ENCODE measurements at regions not wholly inside any gene's neighbourhood (a gene's known extent, or its start where the extent isn't known, plus 50 kb on each side); places are given as distances from the start of the nearest gene placed in this dataset.

DNA sequence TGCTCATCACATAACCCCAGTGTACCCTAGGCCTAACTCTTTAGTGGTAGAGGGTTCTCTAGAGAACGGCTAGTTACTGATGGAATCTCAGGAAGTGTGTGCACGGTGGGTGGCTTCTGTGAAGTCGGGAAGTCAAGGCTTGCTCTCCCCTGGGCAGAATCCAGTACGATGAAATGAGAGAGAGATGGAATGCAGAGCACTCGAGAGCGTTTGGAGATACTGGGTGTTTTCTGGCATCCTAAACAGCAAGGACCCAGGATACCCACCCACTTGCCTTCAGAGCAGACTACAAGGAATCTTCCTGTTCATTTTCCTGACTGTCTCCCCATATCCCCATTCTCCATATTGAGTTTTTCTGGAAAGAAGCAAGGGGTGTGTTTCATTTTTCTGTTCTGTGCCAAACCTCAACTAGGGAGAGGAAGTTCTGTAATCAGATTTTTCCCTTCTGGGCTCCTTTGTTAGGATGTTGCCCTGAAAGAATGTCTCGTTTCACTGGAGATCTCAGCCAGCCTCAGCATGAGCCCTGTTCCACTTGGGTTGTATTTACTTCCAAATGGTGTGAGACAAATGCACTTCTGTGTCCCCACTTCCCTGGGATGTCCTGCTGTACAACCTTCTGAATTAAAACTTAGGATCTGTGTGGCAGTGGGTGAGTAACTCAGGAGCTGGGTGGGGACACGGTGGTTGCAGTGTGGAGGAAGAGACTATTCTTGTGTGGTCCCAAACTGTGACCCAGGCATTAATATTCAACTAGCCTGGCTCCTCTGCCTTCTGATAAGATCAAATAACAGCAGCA lies 108.9 kb upstream of the SPRY4 start:
- DNase-seq (ENCODE audit: low spot score) = no peak

DNA sequence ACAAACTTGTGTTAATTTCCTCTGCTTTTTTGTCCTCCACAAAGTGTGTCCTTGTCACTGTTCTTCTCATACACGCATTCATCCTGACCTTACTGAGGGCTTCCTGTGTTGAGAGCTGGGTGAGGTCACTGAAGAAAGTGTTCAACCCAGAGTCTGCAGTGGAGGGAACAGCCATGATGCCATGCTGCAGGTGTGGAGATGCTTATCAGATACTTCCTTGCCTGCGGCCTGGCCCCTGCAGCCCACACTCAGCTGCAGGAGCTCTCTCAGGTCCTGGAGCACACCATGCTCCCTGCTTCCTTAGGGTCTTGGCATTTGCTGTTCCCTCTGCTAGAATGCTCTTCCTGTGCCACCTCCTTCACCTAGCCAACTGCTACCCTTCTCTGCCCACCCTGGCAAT lies 108.1 kb upstream of the SPRY4 start:
- DNase-seq (ENCODE audit: low spot score) = no peak

GRCh38 chr5:142432369-142432863 lies 107.6 kb upstream of the SPRY4 start:
- no peak for DNase-seq (ENCODE audit: low spot score)

DNA sequence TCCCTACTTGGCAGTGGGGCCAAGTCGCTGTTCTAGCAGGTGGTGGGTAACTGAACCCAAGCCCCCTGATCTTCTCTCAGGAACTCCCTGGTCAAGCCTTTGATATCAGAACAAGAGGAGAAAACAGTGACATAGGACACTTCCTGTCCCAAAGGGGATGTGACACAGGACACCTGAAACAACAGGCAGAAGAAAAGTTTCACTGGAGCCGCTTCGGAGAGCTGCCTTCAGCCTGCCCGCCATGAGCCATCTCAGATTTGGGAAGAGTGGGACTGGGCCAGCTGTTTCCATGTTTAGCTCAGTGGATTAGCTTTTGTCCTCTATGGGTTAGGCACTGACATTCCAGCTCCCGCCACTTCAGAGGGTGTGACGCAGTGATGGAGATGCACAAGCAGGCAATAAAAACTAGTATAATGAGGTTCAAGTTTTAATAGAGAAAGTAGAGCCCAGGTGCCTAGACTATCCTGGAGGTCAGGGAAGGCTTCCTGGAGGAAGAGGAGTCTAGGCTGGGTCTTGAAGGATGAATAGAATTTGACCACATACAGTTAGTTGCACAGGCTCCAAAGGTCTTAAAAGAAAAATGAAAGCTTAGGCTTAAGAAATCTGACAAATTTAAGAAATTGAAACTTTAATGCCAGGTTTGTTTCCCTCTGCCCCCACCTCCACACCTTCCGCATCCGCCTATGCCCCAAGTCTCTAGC lies 104.1 kb upstream of the SPRY4 start:
- no peak for DNase-seq (ENCODE audit: low spot score)

- DNase-seq (ENCODE audit: low spot score) = no peak
Observed at GRCh38 chr5:142428036-142428772, 103.4 kb upstream of the SPRY4 start.

GRCh38 chr5:142427529-142427928 lies 102.7 kb upstream of the SPRY4 start:
- no peak for DNase-seq (ENCODE audit: low spot score)

DNA sequence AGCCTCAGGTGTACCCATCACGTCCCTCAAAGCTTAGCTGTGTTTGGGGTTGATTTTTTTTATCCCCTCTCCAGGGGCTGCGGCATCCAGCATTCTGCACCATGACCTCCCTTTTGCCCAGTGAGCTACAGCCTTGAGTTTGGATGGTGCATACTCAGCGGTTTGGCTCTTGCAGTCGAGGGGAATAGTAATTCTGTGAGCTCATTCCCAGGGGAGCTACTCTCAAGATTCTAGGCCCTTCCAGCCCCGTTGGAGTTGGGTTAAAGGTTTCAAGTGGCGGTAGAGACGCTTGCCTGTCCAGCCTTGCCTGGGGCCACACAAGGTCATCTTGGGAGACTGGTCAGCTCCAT lies 102.2 kb upstream of the SPRY4 start:
- no peak for DNase-seq (ENCODE audit: low spot score)

DNA sequence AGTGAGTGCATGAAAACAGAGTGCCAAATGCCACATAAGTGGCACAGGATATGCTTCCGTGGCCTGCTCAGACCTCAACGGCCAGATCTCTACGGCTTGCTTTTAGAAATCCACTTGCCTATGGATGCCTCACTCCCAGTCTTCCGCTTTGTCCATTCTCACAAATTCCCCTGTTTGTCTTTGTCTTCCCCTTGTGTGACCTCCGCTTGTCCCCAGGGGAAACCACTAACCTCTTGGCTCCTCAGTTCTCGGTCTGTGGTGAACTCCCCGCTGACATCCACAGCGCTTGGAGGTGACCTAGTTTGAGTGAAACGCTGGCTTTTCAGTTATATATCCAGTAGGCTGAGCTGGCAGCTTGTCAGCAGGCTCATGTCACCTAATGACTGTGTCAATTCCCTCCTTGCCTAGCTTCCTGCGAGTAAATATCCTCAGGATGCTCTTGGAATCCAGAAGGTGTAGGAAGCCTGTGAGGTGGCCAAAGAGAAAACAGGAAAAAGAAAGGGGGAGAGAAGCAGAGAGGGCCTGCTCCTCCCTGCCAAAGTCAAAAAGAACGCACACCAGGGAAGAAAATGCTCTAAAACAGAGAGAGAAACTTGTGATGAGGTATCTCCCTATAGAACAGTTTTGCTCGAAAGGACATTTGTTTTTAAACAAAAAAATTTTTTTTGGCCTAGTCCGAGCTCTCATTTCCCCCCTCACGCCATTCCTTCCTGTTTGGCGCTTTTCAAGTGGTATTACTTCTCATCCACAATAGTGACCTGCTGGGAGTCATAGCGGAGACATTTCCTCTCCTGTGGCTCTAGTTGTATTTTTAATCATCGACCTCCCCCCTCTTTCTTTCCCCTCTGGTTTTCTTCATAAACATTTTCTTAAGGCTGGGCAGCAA lies 101.6 kb upstream of the SPRY4 start:
- DNase-seq (ENCODE audit: low spot score) = peak; percentile 15

DNA sequence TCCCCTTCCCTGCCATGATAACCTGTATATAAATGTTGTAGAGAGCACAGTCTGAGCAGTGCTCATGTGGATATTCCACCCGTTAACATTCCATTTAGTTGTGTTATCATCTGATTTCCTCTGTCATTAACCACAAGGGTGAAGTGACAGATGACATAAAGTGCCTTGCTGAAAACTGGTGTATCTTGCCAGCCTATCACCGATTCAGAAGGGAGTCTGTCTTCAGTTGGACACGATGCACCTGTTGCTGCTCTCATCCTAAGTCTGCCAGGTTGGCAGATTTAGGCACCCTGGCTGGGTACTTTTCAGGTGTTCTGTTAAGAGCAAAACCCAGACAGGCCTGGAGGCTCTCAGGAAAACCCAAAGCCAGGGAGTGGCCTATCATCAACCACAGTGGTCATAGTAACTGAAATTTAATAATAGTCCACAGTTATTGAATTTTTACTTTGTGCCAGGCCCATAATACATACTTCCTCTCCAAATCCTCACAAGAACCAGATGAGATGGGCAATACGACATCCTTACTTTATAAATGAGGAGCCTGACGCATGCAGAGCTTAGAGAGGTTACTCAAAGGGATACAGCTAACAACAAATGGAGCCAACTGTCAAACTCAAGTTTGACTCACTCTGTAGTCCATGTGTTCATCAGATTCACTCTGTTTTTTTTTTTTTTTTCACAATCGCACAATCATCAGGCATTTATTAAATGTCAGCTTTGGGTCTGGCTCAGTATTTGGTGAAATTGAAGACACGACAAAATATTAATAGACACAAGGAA lies 100.7 kb upstream of the SPRY4 start:
- no peak for DNase-seq (ENCODE audit: low spot score)

DNA sequence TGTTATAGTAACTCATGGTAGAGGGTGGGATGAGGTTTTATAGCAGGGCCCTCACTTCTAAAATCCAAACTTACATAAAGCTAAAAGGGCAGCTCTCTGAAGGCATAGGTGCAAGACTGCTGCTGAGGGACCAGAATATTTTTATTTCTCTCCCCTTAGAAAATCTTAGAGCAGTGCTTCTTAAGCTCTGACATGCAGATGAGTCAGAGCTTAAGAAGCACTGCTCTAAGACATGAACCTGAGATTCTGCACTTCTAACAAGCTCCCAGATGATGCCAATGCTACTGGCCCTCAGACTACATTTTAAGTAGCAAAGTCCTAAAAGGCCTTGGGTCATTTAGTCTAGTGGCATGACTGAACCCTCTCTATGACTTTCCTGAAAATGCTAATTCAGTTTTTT lies 97.6 kb upstream of the SPRY4 start:
- DNase-seq (ENCODE audit: low spot score) = no peak

DNA sequence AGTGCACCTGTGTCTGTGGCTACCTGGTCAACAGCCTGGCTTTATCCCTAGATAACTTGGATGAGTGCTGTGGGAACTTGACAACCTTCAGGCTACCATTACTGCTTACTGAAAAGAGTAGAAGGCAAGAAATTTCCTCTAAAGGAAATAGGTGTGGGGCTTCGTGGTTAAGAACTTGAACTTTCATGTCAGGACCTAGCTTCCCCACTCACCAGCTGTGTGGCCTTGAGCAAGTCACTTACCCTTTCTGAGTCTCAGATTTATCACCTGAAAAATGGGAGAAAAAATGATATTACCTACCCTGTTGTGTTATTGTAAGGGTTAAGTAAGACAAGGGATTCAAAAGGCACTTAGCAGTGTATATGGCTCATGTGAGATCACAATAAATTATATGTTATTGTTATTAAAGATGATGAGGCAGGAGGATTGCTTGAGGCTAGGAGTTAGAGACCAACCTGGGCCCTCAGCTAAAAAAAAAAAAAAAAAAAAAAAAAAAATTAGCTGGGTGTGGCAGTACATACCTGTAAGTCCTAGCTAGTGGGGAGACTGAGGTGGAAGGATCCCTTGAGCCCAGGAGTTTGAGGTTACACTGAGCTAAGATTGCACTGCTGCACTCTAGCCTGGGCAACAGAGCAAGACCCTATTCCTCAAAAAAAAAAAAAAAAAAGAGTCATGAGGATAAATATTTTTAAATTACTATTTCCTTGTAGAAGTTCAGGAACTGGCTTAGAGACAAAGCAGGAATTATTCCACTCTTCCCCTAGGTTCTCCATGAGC lies 97.0 kb upstream of the SPRY4 start:
- no peak for DNase-seq (ENCODE audit: low spot score)

DNA sequence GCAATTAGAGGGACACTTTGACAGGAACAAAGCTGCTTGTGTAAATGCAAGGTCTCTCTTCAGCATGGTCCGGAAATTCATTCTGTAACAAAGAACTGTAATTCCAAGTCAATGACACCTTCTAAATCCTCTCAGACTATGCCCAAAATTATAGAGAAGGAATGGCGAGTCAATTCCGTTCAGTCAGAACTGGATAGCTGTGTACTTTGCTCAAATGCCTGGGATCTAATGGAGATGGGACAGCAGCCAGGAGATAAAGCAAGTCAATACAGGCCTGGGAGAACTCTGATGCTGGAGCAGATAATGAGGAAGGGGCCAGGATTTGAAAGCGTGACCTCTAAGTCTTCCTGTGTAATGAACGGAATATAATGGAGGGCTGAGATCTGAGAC lies 96.4 kb upstream of the SPRY4 start:
- no peak for DNase-seq (ENCODE audit: low spot score)

GRCh38 chr5:142420561-142421227 lies 95.9 kb upstream of the SPRY4 start:
- no peak for DNase-seq (ENCODE audit: low spot score)

DNA sequence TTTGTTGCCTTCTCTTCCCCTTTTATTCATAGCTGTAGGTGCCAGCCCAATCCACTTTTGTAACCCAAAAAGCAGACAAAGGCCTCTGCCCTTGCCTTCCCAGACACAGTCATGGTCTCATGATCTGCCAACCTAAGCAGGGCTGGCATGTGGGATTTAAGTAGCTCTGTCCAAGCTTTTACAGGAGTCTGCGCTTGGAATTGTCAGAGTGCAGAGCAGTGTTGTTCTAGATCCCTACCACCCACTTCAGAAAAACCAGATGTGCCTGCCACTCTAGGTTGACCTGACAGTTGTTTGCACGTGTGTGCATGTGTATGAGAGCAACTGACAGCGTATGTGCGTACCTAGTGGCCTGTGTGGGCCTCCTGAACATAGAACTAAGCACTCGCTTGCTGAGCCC lies 87.8 kb upstream of the SPRY4 start:
- DNase-seq (ENCODE audit: low spot score) = no peak

GRCh38 chr5:142411656-142412425 lies 87.0 kb upstream of the SPRY4 start:
- no peak for DNase-seq (ENCODE audit: low spot score)

- no peak for DNase-seq (ENCODE audit: low spot score)
Observed at GRCh38 chr5:142411103-142411502, 86.3 kb upstream of the SPRY4 start.

DNA sequence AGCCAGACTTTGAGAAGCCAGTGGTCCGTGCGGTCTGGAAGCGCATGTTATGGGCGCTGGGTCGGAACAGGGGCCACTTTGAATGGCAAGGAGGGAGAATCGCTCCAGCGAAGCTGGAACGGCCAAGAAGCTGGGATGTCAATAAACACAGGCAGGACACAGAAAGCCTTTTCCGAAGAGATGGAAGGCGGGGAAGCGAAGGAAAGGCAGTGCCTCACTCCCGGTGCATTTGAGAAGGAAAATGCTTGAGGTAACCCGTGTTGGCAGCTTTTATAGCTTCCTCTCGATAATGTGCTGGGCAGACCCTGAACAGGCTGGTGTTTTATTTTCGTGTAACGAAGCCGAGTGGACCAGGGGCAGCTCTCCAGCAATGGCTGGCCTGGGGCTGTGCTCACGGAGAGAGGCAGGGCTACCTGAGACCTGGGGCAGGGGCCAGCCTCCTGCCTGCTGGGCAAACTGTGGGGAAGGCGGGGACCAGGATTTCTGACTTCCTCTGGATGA lies 84.2 kb upstream of the SPRY4 start:
- no peak for DNase-seq (ENCODE audit: low spot score)

- no peak for DNase-seq (ENCODE audit: low spot score)
Observed at GRCh38 chr5:142408536-142408935, 83.7 kb upstream of the SPRY4 start.

All from Ammon's horn (tissue), 1 donor.